NCI-H1105 (cell line): ENCODE measurements at regions not wholly inside any gene's neighbourhood (a gene's known extent, or its start where the extent isn't known, plus 50 kb on each side); places are given as distances from the start of the nearest gene placed in this dataset.
A peak's percentile ranks its signal among the peaks of the same experiment; 100 is the strongest.

Experiments
- DNase-seq: peaks from one replicate; lab custom pipeline; 2025; lab: John Stamatoyannopoulos, UW

DNA sequence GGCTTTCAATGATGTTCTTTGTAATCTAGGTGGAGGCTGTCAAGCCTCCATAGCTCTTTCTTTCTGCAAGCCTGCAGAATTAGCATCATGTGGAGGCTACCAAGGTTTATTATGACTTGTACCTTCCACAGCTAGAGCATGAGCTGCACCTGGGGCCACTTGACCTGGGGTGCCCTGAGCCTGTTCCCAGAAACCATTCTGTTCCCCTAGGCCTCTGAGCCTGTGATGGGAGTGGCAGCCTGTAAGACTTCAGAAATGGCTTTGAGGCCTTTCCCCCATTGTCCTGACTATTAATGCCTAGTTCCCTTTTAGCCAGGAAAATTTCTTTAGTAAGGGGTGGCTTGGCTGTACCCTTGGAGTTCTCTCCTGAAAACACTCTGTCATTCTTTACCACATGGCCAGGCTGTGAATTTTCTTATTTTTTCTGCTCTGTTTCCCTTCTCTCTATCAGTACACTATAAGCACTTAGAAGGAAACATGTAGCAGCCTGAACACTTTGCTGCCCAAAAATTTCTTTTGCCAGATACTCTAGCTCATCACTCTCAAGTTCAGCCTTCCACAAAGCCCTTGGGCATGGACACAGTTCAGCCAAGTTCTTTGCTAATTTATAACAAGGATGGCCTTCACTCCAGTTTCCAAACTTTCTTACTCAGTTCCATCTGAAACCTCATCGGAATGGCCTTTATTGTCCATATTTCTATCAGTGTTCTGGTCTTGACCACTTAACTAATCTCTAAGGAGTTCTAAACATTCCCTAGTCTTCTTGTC lies 61.4 kb upstream of the NR3C1 start:
- no peak for DNase-seq

DNA sequence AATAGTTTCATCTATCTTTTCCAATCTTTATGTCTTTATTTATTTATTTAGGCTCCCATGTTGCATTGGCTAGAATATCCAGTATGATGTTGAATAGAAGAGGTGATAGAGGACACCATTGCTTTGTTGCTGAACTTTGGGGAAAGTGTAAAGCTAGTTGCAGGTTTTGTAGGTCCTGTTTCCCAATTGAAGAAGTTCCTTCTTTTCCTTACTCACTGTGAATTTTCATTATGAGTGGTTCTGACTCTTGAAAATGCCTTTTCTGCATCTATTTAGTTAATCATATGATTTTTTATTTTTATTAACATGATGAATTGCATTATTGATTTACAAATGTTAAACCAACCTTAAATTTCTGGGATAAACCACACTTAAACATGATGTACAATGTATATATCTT lies 58.9 kb upstream of the NR3C1 start:
- no peak for DNase-seq

DNA sequence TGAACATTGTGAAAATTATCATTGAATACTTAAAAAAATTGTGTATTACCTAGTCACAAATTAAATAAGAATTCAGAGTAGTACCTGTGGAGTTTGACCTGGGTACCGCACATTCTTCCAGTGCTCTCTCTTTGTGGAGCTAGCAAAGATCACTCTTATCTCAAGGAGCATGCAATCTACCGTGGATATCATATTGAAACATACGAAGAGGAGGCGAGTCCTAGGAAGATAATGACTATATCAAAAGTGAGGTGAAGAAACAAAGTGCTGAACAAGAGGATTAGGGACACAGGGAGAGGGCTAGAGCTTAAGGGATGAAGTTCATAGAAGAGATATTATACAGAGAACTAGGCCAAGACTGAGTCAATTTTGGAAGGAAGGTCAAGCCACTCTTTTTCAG lies 55.9 kb upstream of the NR3C1 start:
- DNase-seq = no peak

DNA sequence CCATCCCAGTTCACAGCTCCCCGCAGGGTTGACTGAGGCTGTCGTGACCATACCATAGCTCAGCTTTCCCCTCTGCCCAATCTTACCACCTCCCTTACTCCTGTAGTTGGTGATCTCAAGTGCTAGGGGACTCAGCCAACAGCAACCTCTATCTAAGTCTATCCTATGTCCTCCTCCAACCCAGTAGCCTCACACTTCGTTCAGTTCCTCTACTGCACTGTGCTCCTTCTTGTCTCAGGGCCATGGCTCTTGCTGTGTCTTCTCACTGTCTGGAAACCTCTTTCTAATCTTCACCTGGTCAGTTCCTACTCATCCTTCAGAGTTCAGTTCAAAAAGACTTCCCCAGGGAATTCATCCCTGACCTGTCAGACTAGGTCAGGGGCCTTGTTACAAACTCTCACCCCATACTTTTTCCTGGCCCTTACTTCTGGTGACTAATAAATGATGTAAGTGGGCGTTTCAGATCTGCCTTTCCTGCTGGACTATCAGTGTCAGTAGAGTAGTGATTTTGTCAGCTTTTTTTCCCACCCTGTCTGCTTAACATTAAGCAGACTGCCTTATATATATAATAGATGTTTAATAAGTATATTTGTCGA lies 53.6 kb upstream of the NR3C1 start:
- no peak for DNase-seq

DNA sequence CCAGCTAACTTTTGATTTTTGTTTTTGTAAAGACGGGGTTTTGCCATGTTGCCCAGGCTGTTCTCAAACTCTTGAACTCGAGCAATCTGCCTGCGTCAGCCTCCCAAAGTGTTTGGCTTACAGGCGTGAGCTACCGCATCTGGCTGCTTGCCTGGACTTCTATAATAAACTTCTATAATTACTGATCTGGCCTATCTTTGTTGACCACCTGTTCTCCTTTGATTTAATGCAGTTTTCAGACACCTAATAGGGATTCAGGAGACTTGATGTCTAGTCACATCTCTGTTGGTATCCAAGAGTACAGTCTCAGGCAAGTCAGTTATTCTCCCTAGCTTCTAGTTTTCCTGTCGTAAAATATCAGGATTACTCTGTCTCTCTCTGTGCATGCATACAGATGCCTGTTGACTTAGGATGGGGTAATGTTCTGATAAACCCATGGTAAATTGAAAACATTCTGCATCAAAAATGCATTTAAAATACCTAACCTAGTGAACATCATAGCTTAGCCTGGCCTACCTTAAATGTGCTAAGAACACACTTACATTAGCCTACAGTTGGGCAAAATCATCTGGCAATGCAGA lies 51.5 kb upstream of the NR3C1 start:
- peak; percentile 67 for DNase-seq

DNA sequence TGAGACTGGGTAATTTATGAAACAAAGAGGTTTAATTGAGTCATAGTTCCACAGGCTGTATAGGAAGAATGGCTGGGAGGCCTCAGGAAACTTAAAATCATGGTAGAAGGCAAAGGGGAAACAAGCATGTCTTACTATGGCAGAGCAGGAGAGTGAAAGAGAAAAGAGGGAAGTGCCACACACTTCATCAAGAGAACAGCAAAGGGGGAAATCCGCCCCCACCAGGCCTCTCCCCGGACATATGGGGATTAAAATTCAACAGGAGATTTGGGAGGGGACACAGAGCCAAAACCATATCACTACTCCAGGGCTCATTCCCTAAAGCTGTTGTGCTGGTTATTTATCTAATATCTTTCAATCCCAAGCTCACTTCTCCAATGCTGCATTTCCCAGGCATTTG lies 50.2 kb upstream of the NR3C1 start:
- DNase-seq = no peak
